SK-N-MC (cell line): ENCODE measurements at regions not wholly inside any gene's neighbourhood (a gene's known extent, or its start where the extent isn't known, plus 50 kb on each side); places are given as distances from the start of the nearest gene placed in this dataset.

Experiments used
- EZH2 ChIP-seq: fragments of 200-600 bp; sonication (generic); IDR thresholded peaks from one replicate; pipeline ENCODE4 v1.6.1; 2017; ENCODE audit warnings: antibody characterized with exemption
- POLR2AphosphoS5 ChIP-seq: IDR thresholded peaks from 2 replicates; pipeline ENCODE4 v1.6.1; 2012; ENCODE audit warnings: mild to moderate bottlenecking, low read depth, low read length, borderline replicate concordance

DNA sequence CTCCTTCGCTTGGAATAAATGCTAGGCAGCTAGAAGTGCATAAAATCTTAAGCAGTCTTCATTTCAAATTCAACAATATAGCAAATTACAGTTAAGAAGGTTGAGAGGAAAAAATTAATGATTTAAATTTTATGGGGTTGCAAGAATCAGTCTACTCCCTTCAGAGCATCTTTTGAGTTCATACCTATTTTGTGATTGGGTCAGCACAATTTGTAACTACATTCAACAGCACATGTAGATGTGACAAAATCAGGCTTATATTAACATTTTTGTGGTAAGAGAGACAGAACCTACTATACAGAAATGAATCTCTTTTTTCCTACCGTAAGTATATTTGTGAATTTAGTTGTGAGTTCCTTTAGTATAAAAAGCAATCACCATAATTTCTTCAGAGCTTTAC lies 520.6 kb upstream of the HTR2A start:
- no peak for TF ChIP-seq POLR2AphosphoS5
- TF ChIP-seq EZH2: no peak
